ENCODE measurements at regions not wholly inside any gene's neighbourhood (a gene's known extent, or its start where the extent isn't known, plus 50 kb on each side); places are given as distances from the start of the nearest gene placed in this dataset.
"Not testable (repeated sequence)": the region's sequence is repeated elsewhere in the genome, so short reads cannot be mapped to it uniquely, and the experiment has no call there.

DNA sequence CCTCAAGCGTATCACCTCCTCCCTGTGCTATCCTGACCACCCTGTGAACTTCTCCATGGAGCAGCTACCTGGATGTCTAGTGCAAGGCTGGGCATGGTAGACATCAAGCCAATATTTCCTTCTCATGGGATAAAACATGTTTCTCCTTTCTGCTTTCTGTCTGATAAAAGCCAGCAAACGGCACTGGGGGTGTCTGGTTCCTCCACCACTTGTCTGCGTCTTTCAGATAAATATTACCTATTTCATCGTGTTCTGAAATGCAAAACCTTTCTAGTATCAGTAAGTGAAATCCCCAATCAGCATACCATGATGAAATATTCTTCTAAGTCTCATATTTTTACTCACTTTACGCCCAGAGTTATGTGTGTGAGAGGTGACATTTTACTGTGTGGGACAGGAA, 340.2 kb downstream of the BCL2L11 start:
- H3K4me3 ChIP-seq (ENCODE audit: low read depth, low read length); H3K27me3 ChIP-seq (ENCODE audit: control insufficient read depth, insufficient read depth, low read length); H3K36me3 ChIP-seq (ENCODE audit: control insufficient read depth, insufficient read depth, low read length); DNase-seq (ENCODE audit: low read depth): not testable (repeated sequence)

DNA sequence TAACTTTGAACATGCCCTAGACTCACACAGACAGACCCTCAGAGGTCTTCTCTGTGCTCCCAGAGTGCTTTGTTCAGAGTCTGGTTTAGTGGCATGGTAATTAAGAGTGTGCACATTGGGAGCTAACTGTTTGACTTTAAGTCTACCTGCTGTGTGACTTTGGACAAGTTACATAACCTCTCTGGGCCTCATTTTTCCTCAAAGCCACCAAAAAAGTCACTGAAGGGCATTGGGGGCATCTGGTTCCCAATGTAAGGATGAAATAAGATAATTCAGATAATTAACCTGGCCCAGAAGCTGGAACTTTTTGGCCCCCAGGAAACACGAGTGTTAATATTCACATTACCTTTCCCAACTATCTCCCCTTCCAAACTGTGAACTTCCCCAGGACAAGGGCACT, 341.1 kb downstream of the BCL2L11 start:
- not testable (repeated sequence) for DNase-seq (ENCODE audit: low read depth); H3K4me3 ChIP-seq (ENCODE audit: low read depth, low read length); H3K36me3 ChIP-seq (ENCODE audit: control insufficient read depth, insufficient read depth, low read length); H3K27me3 ChIP-seq (ENCODE audit: control insufficient read depth, insufficient read depth, low read length)

DNA sequence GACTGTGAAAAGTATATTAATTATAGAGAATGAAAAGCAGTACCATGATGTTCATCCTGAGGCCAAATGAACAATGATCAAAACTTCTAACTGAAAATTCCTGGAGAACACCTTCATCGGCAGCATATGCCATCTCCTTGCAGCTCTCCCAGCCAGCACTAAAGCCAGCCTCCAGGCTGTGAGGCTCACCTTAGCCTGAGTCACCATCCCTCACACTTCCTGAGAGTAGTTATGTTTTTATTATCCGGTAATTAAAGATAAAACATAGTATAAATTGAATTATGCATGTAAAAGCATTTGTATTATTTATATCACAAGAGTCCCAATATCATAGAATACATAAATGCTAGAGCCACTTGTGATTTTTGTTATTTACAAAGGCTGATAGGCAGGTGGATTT, 341.9 kb downstream of the BCL2L11 start:
- H3K36me3 ChIP-seq (ENCODE audit: control insufficient read depth, insufficient read depth, low read length); DNase-seq (ENCODE audit: low read depth); H3K27me3 ChIP-seq (ENCODE audit: control insufficient read depth, insufficient read depth, low read length); H3K4me3 ChIP-seq (ENCODE audit: low read depth, low read length): not testable (repeated sequence)

DNA sequence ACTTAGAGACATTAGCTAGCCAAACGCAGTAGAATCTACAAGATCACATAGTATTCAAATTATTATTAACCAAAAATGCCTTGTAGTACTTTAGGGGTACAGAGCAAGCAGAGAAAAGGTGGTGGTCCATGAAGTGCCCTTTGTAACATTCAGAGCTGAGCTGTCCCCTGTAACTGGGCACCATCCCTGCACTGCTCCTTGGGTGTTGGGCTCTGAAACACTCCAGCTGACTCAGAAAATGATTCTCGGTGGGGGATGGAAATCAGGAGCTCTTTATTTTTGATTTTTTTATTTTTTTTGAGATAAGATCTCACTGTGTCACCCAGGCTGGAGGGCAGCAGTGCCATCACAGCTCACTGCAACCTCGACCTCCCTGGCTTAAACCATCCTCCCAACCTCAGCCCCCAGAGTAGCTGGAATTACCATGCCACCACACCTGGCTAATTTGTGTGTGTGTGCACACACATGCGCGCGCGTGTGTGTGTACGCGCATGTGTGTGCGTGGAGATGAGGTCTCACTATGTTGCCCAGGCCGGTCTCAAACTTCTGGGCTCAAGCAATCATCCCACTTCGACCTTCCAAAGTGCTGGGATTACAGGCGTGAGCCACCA, 342.6 kb downstream of the BCL2L11 start:
- H3K36me3 ChIP-seq (ENCODE audit: control insufficient read depth, insufficient read depth, low read length); DNase-seq (ENCODE audit: low read depth); H3K4me3 ChIP-seq (ENCODE audit: low read depth, low read length); H3K27me3 ChIP-seq (ENCODE audit: control insufficient read depth, insufficient read depth, low read length): not testable (repeated sequence)

DNA sequence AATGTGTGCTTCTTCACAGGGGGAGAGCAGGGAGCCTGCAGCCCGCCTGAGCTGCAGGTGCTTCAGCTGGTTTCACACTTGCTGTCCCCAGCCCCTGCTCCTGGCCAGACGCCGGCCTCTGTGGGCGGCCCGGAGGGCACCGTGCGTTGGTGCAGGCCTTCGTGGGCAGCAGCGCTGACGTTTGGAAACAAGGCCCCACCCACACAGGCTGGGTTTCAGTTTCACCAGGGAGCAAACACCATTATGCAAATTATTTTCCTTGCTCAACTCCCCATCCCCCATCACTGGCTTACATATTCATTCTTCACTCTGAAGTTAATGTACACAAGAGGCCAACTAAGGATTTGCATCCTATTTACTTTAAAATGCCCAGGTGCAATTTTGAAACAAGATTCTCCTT, 343.2 kb downstream of the BCL2L11 start:
- not testable (repeated sequence) for H3K4me3 ChIP-seq (ENCODE audit: low read depth, low read length); H3K36me3 ChIP-seq (ENCODE audit: control insufficient read depth, insufficient read depth, low read length); H3K27me3 ChIP-seq (ENCODE audit: control insufficient read depth, insufficient read depth, low read length); DNase-seq (ENCODE audit: low read depth)

DNA sequence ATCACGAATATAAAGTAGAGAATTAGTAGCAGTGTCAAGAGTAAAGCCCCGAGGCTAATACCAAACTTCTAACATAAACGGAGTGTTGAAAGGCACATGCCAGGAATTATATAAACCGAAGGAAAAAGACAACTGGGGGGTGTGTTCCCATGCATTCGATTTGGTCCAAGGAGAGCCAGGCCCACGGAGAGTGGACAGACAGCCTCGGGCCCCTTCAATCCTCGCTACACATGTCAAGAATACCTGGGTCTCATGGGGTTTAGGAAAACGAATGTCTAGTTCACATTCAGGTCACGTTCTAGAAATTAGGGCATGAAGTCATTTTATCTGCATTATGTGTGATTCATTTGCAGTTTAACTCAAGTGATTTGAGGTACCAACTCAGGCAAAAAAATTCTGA, 343.7 kb downstream of the BCL2L11 start:
- H3K27me3 ChIP-seq (ENCODE audit: control insufficient read depth, insufficient read depth, low read length); H3K36me3 ChIP-seq (ENCODE audit: control insufficient read depth, insufficient read depth, low read length); DNase-seq (ENCODE audit: low read depth); H3K4me3 ChIP-seq (ENCODE audit: low read depth, low read length): not testable (repeated sequence)

DNA sequence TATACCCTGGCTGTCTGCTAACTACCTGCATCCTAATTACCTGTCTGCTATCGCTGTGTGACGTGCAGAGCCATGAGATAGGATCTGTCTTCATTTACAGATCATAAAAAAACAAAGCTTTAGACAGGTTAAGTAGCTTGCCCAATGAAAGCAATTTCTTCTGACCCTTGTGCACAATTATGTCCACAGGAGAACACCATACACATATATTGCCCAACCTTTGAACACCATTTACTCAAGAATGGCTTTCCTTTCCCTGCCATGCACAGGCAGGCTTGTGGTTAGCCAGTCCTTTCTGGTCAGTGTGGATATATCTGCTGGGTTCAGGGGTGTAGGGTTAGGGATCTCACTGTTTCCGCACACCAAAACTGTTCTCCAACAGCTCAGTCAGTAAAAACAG, 344.8 kb downstream of the BCL2L11 start:
- not testable (repeated sequence) for H3K36me3 ChIP-seq (ENCODE audit: control insufficient read depth, insufficient read depth, low read length); H3K4me3 ChIP-seq (ENCODE audit: low read depth, low read length); H3K27me3 ChIP-seq (ENCODE audit: control insufficient read depth, insufficient read depth, low read length)

DNA sequence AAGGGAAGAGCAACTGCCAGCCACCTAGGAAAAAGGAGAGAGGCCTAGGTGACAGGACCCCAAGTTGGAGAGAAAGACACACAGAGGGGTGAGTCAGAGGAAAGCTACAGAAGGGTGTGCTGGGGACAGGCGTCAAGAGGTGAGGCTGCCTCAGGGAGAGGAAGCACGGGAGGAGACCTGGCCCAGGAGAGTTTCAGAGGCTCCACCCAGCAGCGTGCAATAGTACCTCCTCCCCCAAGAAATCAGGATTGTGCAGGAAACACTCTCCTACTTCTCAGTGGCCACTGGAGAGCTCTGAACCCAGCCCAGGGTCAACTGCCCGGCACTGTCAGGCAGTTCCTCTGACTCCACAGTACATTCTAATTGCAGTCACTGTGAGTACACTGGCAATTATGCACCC, 346.0 kb downstream of the BCL2L11 start:
- not testable (repeated sequence) for H3K27me3 ChIP-seq (ENCODE audit: control insufficient read depth, insufficient read depth, low read length); H3K36me3 ChIP-seq (ENCODE audit: control insufficient read depth, insufficient read depth, low read length); DNase-seq (ENCODE audit: low read depth); H3K4me3 ChIP-seq (ENCODE audit: low read depth, low read length)

More for the DNA sequence above, 344.8 kb downstream of the BCL2L11 start:
- DNase-seq (ENCODE audit: low read depth) = not testable (repeated sequence)

DNA sequence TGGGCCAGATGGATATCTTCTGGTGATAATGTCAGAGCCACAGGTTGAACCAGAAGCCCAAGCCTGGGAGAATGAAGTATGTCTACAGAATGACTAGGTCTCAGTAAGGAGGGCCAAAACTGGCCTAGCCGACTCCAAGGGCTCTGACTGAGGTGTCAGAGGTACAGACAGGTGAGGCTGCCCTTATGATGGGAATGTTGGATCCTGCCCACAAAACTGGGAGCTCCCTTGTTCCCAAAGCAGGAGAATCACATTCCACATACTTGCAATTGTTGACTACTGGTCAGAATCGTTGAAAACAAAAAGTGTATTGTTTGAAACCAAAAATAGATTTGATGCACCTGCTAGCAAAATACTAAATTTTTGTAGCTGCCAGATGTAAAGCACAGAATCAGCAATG, 350.2 kb downstream of the BCL2L11 start:
- H3K27me3 ChIP-seq (ENCODE audit: control insufficient read depth, insufficient read depth, low read length); DNase-seq (ENCODE audit: low read depth); H3K4me3 ChIP-seq (ENCODE audit: low read depth, low read length); H3K36me3 ChIP-seq (ENCODE audit: control insufficient read depth, insufficient read depth, low read length): not testable (repeated sequence)

DNA sequence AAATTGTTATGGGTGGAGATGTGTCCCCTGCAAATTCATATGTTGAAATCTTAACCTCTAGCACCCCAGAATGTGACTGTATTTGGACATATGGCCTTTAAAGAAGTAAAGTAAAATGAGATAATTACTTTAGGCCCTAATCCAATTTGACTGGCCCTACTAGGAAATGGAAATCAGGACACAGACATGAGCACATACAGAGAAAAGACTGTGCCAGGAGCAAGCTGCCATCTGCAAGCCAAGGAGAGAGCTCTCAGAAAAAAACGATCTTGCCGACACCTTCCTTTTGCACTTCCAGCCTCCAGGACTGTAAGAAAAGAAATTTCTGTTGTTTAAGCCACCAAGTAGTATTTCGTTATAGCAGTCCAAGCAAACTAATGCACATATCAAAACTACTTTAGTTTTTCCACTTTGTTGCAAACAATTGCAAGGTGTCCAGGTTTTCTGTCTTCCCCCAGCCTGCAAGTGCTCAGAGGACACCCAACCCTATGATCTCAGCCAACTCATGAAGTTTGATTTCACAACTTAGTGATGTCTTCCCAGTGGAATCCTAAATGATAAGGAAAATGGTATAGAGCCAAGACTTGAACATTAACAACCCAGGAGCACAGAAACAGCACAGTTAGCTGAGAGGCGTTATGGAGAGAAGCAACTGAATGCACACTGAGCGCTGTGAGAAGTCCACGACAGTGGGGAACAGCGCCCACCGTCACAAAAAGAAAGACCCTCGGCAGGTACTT, 351.2 kb downstream of the BCL2L11 start:
- DNase-seq (ENCODE audit: low read depth); H3K4me3 ChIP-seq (ENCODE audit: low read depth, low read length); H3K36me3 ChIP-seq (ENCODE audit: control insufficient read depth, insufficient read depth, low read length); H3K27me3 ChIP-seq (ENCODE audit: control insufficient read depth, insufficient read depth, low read length): not testable (repeated sequence)

DNA sequence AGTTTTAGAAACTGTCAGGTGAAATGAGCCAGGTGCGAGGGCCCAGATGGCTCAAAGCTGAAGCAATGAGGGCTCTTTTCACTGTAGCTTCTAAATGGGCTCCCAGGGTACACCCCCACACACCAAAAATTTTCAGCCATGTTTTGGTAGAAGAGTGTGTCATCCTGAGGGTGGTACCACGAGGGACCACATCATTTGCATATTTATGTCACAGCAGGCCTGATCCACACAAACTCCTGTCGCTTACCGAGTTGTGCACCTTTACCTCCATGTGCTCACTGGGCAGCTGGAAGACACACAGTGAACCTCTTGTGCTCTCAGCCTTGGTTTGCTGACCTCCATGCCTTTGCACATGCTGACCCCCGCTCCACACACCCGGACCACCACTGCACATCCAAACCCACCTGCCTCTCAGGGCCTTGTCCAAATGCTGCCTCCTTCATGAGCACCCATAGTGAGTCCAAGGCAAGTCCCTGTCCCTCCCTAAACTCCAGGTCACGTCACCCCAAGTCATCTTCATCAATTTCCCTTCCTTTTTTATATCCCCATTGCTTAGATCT, 352.2 kb downstream of the BCL2L11 start:
- H3K27me3 ChIP-seq (ENCODE audit: control insufficient read depth, insufficient read depth, low read length); H3K4me3 ChIP-seq (ENCODE audit: low read depth, low read length); DNase-seq (ENCODE audit: low read depth); H3K36me3 ChIP-seq (ENCODE audit: control insufficient read depth, insufficient read depth, low read length): not testable (repeated sequence)

DNA sequence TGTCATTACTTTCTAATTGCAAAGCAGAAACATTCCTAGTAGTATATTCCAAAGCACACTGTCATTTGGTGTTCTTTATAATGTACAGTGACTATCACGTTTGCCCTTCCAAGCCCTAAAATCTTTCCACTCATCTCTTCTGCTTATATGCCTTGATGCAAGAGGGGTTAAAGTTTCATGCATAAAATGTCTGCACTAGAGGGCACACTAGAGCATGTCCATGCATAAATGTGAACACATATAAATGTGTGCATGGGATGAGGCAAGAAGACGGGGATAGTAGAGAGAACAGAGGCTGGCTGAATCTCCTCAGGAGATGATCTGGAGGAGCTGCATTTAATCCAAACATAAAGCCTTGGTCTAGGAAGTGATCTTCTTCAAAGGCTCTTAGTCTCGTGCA, 352.8 kb downstream of the BCL2L11 start:
- not testable (repeated sequence) for H3K36me3 ChIP-seq (ENCODE audit: control insufficient read depth, insufficient read depth, low read length); H3K27me3 ChIP-seq (ENCODE audit: control insufficient read depth, insufficient read depth, low read length); DNase-seq (ENCODE audit: low read depth); H3K4me3 ChIP-seq (ENCODE audit: low read depth, low read length)

DNA sequence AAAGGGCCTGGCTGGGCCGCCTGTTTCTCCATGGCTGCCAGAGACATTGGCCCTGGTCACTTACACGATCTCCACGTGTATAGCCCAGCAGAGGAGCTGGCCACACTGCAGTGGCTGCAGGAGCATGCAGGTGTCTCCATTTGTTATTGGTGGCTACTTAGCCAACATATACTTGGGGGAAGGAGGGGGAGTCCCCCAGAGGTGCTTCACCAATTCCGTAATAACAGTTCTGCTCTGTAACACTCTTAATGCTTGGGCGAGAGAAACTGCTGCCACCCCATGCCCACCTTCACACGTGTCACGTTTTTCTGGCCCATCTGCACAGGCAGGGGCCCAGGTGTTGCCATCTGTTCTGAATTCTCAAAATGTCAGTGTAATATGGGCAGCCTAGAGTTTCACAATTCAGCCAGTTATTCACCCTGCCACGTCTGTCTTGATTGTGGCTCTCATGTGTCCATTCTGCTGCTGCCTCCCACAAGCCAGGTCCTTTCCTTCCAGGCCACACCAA, 353.5 kb downstream of the BCL2L11 start:
- H3K27me3 ChIP-seq (ENCODE audit: control insufficient read depth, insufficient read depth, low read length); DNase-seq (ENCODE audit: low read depth); H3K4me3 ChIP-seq (ENCODE audit: low read depth, low read length); H3K36me3 ChIP-seq (ENCODE audit: control insufficient read depth, insufficient read depth, low read length): not testable (repeated sequence)

DNA sequence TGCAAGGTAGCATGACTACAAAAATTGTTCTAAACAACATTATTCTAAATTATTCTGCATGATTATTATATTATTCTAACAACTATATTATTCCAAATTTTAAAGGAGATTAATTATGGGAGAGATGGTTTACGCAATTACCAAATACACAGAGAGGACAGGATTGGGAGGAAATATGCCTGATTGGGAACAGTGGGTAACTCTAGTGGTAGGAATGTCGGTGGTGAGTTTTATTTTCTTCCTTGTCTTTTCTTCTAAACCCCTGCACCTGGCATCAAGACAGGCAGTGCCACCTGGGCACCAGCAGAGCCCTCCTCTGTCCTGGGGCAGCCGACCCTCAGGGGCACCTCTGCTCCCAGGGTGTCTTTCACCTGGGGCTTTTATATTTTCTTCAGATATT, 357.6 kb downstream of the BCL2L11 start:
- not testable (repeated sequence) for H3K4me3 ChIP-seq (ENCODE audit: low read depth, low read length); H3K36me3 ChIP-seq (ENCODE audit: control insufficient read depth, insufficient read depth, low read length); DNase-seq (ENCODE audit: low read depth); H3K27me3 ChIP-seq (ENCODE audit: control insufficient read depth, insufficient read depth, low read length)

DNA sequence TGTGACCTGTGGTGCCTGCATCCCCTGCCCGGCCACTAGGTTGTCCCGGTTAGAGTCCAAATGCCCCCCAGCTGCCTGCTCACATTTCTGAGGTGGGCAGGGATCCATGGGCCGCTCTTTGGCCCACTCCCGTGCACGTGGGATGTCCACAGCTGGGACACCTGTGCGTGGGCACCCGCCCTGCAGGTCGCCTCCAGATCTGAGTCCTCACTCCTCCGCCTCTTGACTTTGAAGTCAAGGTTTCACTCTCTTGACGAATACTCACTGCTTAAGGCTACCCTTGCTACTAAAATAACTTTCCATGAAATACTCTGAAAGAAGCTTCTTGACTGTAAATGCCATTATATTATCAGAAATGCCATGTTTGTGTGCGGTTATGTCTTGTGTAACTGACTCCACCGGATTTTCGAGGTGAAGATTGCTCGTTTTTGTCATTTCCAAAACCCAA, 358.2 kb downstream of the BCL2L11 start:
- not testable (repeated sequence) for H3K27me3 ChIP-seq (ENCODE audit: control insufficient read depth, insufficient read depth, low read length); H3K4me3 ChIP-seq (ENCODE audit: low read depth, low read length); H3K36me3 ChIP-seq (ENCODE audit: control insufficient read depth, insufficient read depth, low read length); DNase-seq (ENCODE audit: low read depth)

Data from kidney epithelial cell (primary cell).